ENCODE measurements at regions not wholly inside any gene's neighbourhood (a gene's known extent, or its start where the extent isn't known, plus 50 kb on each side); places are given as distances from the start of the nearest gene placed in this dataset.

DNA sequence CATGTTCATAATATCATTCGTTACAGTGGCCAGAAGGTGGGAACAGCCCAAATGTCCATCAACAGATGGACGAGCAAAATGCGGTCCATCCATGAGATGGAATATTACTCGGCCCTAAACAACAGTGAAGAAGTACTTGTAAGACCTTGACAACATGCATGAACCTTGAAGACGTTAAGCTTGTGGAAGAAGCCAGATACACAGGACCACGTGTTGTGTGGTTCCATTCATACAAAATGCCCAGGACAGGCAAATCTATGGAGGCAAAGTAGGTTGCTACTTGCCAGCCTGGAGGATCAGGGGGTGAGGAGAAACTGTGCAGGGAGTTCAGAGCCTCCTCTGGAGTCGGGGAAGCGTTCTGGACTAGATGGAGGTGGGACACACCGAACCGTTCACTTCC lies 207.1 kb downstream of the ERMARD start:
- DNase-seq, result no peak

GRCh38 chr6:169957351-169957963 lies 206.0 kb downstream of the ERMARD start:
- no peak for DNase-seq

DNA sequence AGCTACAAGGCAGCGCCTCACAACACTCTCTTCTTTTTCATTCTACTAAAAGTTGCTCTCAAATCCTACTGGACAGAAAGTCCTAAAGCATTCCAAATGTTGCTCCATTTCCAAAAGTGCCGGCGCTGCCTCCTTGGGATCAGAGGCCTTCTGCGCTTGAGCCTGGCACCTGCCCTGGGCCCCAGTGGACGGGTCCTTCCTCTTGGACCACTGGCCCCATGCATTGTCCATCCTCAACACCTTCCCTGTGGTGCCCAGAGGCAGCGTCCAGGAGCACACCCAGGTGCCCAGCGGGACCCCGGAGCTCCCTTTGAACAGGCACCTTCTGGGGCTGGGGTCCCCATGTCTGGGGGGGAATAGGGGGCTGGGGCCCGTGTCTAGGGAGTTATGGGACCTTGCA lies 205.2 kb downstream of the ERMARD start:
- DNase-seq, result no peak

GRCh38 chr6:169955731-169956437 lies 204.5 kb downstream of the ERMARD start:
- no peak for DNase-seq

GRCh38 chr6:169954977-169955376 lies 203.6 kb downstream of the ERMARD start:
- DNase-seq, result no peak

DNA sequence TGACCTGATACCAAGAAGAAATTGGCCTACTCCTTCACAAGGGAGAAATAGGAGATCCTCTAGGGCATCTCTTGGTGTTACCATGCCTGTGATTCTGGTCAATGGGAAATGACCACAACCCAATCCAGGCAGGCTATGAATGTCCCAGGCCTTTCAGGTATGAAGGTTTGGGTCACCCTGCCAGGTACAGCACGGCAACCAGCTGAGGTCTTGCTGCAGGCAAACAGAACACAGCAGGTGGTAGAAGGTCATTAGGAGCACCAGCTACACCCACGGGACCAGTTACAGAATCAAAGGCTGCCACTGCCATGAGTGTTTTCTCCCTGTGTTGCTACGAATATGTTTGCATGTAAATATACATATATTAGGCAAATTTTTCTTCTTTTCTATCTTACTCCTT lies 202.3 kb downstream of the ERMARD start:
- DNase-seq, result no peak

DNA sequence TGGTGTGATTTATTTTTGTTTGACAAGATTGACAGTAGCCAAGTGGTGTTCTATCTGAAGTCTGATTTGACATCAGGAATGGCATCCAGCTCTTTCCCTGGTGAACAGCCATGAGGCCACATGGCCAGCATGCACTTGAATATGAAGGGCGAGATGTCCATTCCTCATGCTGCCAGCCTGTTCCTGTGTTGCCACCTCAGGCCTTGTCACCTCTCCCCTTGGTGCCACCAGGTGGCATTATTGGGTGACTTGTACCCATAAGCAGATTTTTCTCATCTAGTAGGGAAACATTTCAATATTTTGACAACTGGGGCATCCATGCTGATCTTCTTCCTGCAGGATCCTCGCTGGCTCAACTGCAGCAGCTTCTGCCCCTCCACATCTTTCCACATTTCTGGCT lies 199.1 kb downstream of the ERMARD start:
- DNase-seq, result no peak

DNA sequence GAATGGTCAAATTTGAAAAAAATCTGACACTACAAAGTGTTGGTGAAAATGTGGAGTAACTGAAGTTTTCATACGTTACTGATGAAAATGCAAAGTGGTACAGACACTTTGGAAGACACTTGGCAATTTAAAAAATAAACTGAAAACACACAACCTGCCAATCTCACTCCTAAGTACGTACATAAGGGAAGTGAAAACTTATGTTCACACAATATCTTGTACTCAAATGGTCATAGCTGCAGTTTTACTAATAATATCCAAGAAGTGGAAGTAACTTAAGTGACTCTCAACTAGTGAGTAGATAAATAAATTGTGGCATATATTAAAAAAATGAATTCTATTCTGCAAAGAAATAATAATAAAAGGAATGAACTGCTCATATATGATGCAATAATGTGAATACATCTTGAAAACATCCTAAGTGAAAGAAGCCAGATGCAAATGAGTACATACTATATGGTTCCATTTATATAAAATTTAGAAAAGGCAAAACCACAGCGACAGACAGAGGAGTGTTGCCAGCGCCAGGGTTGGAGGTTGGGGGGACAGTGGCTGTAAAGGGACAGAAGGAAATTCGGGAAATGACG lies 198.2 kb downstream of the ERMARD start:
- no peak for DNase-seq

- DNase-seq, result no peak
Measured at GRCh38 chr6:169946971-169947370, 195.5 kb downstream of the ERMARD start.

GRCh38 chr6:169945117-169945516 lies 193.7 kb downstream of the ERMARD start:
- DNase-seq, result no peak

DNA sequence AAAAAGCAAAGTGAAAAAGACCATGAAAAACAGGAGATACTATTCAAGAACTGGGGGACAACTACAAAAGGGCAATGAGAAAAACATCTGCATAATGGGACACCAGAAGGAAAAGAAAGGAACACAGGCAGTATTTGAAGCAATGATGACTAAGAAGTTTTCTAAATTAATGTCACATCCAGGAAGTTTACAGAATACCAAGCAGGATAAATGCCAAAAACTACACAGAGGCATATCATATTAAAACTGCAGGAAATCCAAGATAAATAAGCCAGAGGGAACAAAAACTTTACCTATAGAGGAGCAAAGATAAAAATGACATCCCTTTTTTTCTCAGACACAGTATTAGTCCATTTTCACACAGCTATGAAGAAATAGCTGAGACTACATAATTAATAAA lies 193.0 kb downstream of the ERMARD start:
- DNase-seq, result no peak

DNA sequence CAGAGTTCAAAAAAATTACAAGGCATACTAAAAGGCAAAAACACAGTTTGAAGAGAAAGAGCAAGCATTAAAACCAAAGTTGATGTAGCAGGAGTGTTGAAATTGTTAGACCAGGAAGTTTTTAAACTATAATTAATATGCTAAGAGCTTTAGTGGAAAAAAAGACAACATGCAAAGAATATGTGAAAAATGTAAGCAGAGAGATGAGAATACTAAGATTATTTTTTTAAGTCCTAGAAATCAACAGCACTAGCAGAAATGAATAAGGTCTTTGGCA lies 192.6 kb downstream of the ERMARD start:
- no peak for DNase-seq

GRCh38 chr6:169943241-169944060 lies 192.0 kb downstream of the ERMARD start:
- no peak for DNase-seq

GRCh38 chr6:169942173-169942572 lies 190.8 kb downstream of the ERMARD start:
- DNase-seq, result no peak

DNA sequence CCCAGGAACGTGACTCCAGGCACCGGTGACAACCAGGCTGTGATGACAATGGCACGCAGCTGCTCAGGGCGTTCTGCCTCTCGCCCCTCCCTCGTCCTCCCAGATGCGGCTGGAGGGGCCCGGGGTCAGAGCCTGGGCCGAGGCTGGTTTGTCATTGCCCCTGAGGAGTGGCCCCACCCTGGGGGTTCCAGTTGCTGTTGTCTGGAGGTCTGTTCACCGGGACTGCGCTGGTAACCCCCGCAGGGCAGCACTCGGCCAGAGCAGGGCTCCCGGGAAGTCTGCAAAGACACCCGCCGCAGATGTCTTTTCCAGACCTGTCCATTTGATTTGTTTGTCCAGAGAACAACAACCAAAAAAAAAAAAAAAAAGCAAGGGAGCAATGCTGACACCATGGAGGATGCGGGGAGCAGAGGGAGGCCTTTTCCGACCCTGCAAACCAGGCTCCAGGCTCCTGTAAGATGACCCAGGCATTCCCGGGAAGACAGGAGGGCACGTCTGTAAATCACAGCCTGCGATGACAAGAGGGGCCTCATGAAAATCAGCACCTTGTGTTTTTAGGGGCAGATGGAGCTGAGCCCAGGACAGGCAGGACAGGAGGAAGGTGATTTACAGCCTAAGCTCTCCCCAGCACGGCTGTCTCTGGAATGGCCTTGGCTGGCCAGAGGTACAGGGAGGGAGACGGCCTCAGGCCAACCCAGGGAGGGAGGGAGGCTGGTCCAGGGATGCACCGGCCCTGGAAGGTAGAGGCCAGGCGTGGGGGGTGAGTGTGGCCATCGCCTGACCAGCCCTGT lies 189.3 kb downstream of the ERMARD start:
- DNase-seq, result no peak

DNA sequence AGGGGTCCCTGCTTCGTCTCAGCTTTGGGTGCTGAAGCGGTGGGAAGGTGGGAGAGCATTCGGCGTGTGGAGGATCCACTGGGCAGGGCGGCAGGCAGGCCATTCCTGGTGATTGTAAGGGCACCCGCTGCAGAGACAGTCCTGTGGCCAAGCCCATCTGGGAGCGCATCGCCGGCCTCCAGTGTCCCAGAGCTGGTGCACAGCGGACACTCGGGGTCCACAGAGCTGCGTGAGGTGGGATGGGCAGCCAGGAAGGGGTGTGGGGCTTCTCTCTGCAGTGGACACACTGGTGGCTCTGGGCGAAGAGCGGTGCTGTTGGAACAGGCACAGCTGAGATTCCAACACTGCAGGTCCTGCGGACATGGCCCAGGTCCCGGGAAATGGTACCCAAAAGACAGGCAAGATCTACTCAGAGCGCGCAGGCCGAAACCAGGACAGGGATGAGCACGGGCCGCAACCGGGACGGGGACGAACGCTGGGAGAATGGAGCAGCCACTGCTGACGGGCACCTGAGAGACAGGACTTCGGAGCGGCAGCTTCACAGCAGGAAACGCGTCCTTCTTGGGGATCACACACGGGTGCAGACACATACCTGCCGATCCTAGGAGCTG lies 188.2 kb downstream of the ERMARD start:
- no peak for DNase-seq

- no peak for DNase-seq
Measured at GRCh38 chr6:169938731-169939130, 187.3 kb downstream of the ERMARD start.

GRCh38 chr6:169938262-169938701 lies 186.9 kb downstream of the ERMARD start:
- no peak for DNase-seq

GRCh38 chr6:169937389-169938261 lies 186.2 kb downstream of the ERMARD start:
- DNase-seq, result no peak

DNA sequence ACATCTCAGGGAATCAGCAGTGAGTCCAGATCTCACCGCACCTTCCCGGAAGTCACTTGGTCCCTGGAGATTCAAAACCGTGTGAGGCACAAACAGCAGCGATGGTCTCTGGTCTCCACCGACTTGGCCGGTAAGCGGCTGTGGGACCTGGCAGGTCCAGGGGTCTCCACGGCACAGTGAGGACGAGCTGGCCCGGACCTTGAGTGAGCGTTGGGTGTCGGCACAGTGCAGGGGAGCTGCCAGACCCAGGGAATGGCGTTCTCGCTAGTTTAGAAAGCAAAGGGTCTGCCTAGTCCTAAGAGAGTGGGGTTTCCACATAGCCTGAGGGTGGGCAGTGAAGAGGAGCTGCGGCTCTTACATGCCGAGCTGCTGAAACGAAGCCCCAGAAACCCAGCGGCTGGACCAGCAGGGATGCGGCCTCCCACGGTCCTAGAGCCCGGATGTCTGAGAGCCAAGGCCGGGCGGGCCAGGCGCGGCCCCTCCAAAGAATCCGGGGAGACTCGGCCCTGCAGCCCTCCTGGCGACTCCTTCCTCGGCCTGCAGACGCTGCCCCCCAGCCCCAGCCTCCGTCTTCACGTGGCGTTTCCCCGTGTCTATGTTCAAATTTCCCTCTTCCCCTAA lies 185.0 kb downstream of the ERMARD start:
- DNase-seq, result no peak

DNA sequence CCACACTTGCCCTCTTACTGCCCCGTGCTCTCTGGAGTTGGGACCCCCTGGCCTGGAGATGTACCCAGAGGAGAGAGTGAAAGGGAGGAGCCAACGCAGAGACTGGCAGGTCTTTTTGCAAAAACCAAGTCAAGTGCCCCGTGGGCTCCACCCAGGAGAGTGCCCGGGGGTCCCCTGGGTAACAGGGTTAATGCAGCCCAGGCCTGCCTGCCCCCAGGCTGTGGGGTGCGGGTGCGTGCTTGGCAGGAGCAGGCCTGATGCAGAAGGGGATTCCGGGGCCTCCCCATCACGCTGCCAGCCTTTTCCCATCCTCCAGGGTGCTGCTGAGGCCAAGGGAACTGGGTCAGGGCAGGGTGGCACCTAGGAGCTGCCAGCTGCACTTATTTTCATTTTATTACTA lies 184.4 kb downstream of the ERMARD start:
- no peak for DNase-seq
